ENCODE measurements at regions not wholly inside any gene's neighbourhood (a gene's known extent, or its start where the extent isn't known, plus 50 kb on each side); places are given as distances from the start of the nearest gene placed in this dataset.

- Mint-ChIP-seq H3K27me3 (peaks cover 69% of the 10 kb centered on the region), H3K4me3 (no peak overlapping the region), H3K36me3 (no peaks in the 10 kb centered on the region), H3K27ac (no peak overlapping the region), H3K9me3 (no peaks in the 10 kb centered on the region), H3K4me1 (ENCODE audit: unreplicated experiment) (no peaks in the 10 kb centered on the region)
- no peak for TF ChIP-seq CTCF (conservative IDR thresholded peaks at IDR 0.05)
- DNase-seq (ENCODE audit: extremely low spot score, unreplicated experiment), result peak; percentile 22
These were observed 251.0 kb upstream of the CSF3R start for GRCh38 chr1:36733748-36734147.

GRCh38 chr1:36732015-36732356 lies 249.3 kb upstream of the CSF3R start:
- Mint-ChIP-seq H3K9me3 (peaks cover 4% of the 10 kb centered on the region), H3K4me3 (no peak overlapping the region), H3K27me3 (peaks cover 58% of the 10 kb centered on the region), H3K27ac (no peak overlapping the region), H3K4me1 (ENCODE audit: unreplicated experiment) (no peaks in the 10 kb centered on the region), H3K36me3 (no peaks in the 10 kb centered on the region)
- no peak for DNase-seq (ENCODE audit: extremely low spot score, unreplicated experiment)
- TF ChIP-seq CTCF (conservative IDR thresholded peaks at IDR 0.05), result no peak

- Mint-ChIP-seq H3K9me3 (peaks cover 4% of the 10 kb centered on the region), H3K4me3 (no peak overlapping the region), H3K4me1 (ENCODE audit: unreplicated experiment) (no peaks in the 10 kb centered on the region), H3K27ac (no peak overlapping the region), H3K27me3 (peaks cover 53% of the 10 kb centered on the region), H3K36me3 (no peaks in the 10 kb centered on the region)
- DNase-seq (ENCODE audit: extremely low spot score, unreplicated experiment), result peak; percentile 60
- TF ChIP-seq CTCF (conservative IDR thresholded peaks at IDR 0.05), result no peak
These were observed 248.7 kb upstream of the CSF3R start for GRCh38 chr1:36731226-36732014.

- DNase-seq (ENCODE audit: extremely low spot score, unreplicated experiment), result peak; percentile 54
- Mint-ChIP-seq H3K4me3 (no peak overlapping the region), H3K4me1 (ENCODE audit: unreplicated experiment) (no peaks in the 10 kb centered on the region), H3K36me3 (no peaks in the 10 kb centered on the region), H3K9me3 (peaks cover 4% of the 10 kb centered on the region), H3K27me3 (peaks cover 46% of the 10 kb centered on the region), H3K27ac (no peak overlapping the region)
- TF ChIP-seq CTCF (conservative IDR thresholded peaks at IDR 0.05), result no peak
These were observed 247.9 kb upstream of the CSF3R start for GRCh38 chr1:36730599-36730998.

- H3K9me3 Mint-ChIP-seq, result peaks cover 4% of the 10 kb centered on the region
- H3K27me3 Mint-ChIP-seq, result peaks cover 45% of the 10 kb centered on the region
- no peak for TF ChIP-seq CTCF (conservative IDR thresholded peaks at IDR 0.05)
- no peaks in the 10 kb centered on the region for H3K36me3 Mint-ChIP-seq
- DNase-seq (ENCODE audit: extremely low spot score, unreplicated experiment), result peak; percentile 39
- no peak overlapping the region for H3K4me3 Mint-ChIP-seq
- no peaks in the 10 kb centered on the region for H3K4me1 Mint-ChIP-seq (ENCODE audit: unreplicated experiment)
- H3K27ac Mint-ChIP-seq, result no peak overlapping the region
These were observed 247.2 kb upstream of the CSF3R start for GRCh38 chr1:36729716-36730510.

Measured in type B pancreatic cell (in vitro differentiated cells).